ENCODE measurements at regions not wholly inside any gene's neighbourhood (a gene's known extent, or its start where the extent isn't known, plus 50 kb on each side); places are given as distances from the start of the nearest gene placed in this dataset.

DNA sequence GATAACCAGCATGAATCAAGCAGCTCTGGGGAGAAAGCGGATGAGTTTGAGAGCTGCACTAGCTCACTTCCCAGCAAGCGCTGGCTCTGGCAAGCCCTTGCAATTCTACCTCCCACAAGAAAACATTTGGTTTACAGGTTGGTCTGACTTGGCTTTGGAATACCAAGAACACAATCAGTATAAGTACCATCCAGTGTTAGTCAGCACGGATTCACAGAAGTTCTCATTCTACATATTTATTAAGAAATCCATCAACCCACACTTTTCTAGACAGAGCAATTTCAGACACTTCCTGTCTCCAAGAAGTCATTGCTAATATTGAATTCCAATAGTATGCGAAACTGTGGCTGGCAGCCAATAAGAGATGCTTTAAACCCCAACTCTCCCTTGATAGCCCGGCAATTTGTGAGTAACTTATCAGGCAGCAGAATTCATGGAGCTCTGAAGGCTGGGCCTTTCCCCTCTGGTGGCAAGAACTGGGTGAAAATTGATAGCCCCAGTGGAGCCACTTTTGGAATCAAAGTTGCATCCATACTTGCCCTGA lies 59.4 kb upstream of the WASF3 start:
- TF ChIP-seq, protein P1, sequence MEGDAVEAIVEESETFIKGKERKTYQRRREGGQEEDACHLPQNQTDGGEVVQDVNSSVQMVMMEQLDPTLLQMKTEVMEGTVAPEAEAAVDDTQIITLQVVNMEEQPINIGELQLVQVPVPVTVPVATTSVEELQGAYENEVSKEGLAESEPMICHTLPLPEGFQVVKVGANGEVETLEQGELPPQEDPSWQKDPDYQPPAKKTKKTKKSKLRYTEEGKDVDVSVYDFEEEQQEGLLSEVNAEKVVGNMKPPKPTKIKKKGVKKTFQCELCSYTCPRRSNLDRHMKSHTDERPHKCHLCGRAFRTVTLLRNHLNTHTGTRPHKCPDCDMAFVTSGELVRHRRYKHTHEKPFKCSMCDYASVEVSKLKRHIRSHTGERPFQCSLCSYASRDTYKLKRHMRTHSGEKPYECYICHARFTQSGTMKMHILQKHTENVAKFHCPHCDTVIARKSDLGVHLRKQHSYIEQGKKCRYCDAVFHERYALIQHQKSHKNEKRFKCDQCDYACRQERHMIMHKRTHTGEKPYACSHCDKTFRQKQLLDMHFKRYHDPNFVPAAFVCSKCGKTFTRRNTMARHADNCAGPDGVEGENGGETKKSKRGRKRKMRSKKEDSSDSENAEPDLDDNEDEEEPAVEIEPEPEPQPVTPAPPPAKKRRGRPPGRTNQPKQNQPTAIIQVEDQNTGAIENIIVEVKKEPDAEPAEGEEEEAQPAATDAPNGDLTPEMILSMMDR (IDR thresholded peaks at IDR 0.05) = no peak
- intact Hi-C loops (cut with DNase I) = loop anchor here (1.0 to 10.0 kb wide), 2 partner anchors 127 to 314 kb away; no protein-coding TSS in a partner anchor
- no peak for DNase-seq
- H3K4me1 ChIP-seq = no peaks in the 10 kb centered on the region
- H3K27ac ChIP-seq = no peak overlapping the region
- H3K4me3 ChIP-seq = no peak overlapping the region
- no peaks in the 10 kb centered on the region for H3K36me3 ChIP-seq
- H3K9ac ChIP-seq (ENCODE audit: low read depth in 2 of 2, low read length in 2 of 2) = no peak overlapping the region
- H3K9me3 ChIP-seq = no peaks in the 10 kb centered on the region
- H3K27me3 ChIP-seq = no peaks in the 10 kb centered on the region

DNA sequence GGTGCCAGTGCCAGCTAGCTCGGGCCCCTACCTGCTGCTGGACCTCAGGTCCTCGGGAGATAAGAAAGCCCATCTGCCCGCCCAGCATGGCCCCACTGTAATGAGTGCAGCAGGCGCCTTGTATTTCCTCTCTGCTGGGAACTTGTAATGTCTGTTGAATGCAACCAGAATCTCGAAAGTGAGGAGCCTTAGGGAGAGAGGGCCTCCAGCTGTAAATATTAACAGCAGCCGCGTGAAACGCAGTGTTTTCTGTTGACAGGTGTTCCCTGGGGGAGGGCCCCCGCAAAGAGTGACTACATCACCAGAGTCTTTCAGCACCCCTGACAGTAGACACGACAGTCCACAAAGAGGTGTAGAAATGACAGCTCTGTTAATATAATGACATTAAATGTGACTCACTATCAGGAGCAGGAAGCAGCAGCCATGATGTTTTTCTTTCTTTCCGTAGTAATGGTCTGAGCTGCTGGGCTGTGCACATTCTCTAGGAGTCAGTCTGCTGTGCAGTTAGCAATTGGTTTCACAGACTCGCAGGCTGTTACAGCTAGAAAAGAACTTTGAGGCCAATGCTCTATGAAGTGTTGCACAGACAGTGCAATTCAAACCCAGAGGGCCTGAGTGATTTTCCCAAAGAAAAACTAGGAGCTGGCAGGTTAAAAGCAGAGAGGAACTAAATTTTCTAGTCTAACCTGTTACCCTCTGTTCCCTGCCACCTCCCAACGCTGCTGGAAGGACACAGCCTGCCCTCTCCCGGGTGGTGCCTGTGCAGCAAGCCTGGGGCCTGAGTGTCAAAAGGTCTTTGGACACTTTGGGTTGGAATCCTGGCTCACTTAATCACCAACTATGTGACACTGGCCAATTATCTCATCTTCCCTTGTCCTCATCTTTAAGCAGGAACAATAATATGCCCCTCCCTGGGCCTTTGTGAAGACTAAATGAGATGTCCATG lies 58.6 kb upstream of the WASF3 start:
- intact Hi-C loops (cut with DNase I) = loop anchor here (10.0 kb wide), 1 partner anchor 126 kb away; no protein-coding TSS in a partner anchor
- TF ChIP-seq, protein P1 (IDR thresholded peaks at IDR 0.05) = no peak
- no peaks in the 10 kb centered on the region for H3K27me3 ChIP-seq
- H3K4me3 ChIP-seq = no peak overlapping the region
- no peaks in the 10 kb centered on the region for H3K4me1 ChIP-seq
- no peaks in the 10 kb centered on the region for H3K36me3 ChIP-seq
- H3K27ac ChIP-seq = no peak overlapping the region
- H3K9ac ChIP-seq (ENCODE audit: low read depth in 2 of 2, low read length in 2 of 2) = no peak overlapping the region
- H3K9me3 ChIP-seq = no peaks in the 10 kb centered on the region
- no peak for DNase-seq

DNA sequence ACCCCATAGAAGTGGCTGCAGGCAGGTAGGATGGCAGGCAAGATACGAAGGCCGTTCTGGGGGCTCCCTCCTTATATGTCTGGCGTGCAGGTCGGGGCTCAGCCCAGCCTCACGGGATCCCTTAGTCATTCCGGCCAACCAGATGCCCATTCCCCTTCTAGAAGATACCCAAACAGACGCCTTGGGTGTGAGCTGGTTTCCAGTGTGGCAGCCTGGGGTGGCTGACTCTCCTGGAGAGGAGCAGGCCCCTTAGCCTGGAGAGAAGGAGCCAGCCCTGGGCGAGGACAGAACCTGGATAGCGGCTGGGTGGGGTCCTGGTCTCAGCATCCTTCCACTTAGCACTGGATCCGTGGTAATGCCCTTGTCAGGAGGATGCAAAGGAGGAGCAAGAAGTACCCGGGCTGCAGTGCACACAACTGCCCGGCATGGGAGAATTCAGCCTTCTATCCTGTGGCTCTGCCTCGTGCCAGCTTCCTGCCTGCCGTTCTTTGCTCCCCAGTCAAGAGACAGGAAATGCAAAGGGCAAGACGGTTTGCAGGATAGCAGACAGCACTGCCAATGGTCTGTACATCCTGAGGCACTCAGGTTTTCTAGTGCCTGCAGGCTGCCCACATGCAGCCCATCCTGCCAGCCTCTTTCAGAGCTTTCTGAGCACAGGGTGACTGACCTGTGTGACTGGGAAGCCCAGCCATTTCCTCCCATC lies 56.7 kb upstream of the WASF3 start:
- Histone ChIP-seq H3K27me3 (no peaks in the 10 kb centered on the region), H3K4me1 (no peaks in the 10 kb centered on the region), H3K27ac (no peak overlapping the region), H3K9ac (ENCODE audit: low read depth in 2 of 2, low read length in 2 of 2) (no peak overlapping the region), H3K36me3 (no peaks in the 10 kb centered on the region), H3K4me3 (no peak overlapping the region), H3K9me3 (no peaks in the 10 kb centered on the region)
- no peak for DNase-seq
- intact Hi-C loops (cut with DNase I) = no loop called here
- TF ChIP-seq, protein P1 (IDR thresholded peaks at IDR 0.05) = no peak

DNA sequence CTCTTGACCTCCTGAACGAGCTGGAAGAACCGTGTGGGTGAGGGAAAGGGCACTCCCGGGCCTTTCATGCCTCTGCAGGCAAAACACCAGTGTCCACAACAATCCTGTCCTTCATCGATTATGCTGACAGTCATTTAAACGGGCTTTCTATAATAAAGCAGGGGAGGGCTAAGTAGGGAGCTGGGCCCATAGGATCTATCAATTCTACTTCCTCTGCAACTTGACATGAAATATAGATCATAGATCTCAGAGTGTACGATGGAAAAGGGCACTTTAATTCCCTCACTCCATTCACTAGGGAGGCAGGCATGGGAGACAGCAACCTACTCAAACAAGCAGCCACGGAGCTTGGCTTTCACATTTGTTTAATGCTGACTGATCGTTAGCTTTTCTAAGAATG lies 55.8 kb upstream of the WASF3 start:
- TF ChIP-seq, protein P1 (IDR thresholded peaks at IDR 0.05) = no peak
- H3K9me3 ChIP-seq = no peaks in the 10 kb centered on the region
- no peak overlapping the region for H3K27ac ChIP-seq
- no peaks in the 10 kb centered on the region for H3K36me3 ChIP-seq
- H3K27me3 ChIP-seq = no peaks in the 10 kb centered on the region
- H3K4me3 ChIP-seq = no peak overlapping the region
- no peaks in the 10 kb centered on the region for H3K4me1 ChIP-seq
- intact Hi-C loops (cut with DNase I) = no loop called here
- DNase-seq = no peak
- no peak overlapping the region for H3K9ac ChIP-seq (ENCODE audit: low read depth in 2 of 2, low read length in 2 of 2)

DNA sequence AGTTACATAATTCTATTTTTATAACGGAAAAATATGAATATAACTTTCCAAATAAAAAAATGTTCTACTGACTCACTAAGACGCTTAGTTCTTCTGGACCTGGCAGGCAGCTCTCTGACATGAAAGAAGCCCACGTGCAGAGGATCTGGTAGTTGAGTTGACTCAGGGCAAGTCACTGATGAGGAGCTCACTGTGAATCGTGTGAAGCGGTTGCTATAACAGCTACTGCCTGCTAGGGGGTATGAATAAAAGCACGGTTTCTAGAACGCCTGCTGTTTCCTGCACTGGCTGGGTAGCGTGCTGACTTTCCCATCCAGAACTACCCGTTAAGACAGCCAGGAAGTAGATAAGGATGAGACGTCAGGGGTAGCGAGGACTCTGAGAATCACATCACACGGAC lies 54.7 kb upstream of the WASF3 start:
- no peak for DNase-seq

More for the DNA sequence above, 54.7 kb upstream of the WASF3 start:
- Histone ChIP-seq H3K9ac (ENCODE audit: low read depth in 2 of 2, low read length in 2 of 2) (no peak overlapping the region), H3K27me3 (no peaks in the 10 kb centered on the region), H3K4me1 (no peaks in the 10 kb centered on the region), H3K27ac (no peak overlapping the region), H3K4me3 (no peak overlapping the region), H3K36me3 (no peaks in the 10 kb centered on the region), H3K9me3 (no peaks in the 10 kb centered on the region)
- intact Hi-C loops (cut with DNase I) = no loop called here
- TF ChIP-seq, protein P1 (IDR thresholded peaks at IDR 0.05) = no peak
